HG03175 (cell line): ENCODE measurements at regions not wholly inside any gene's neighbourhood (a gene's known extent, or its start where the extent isn't known, plus 50 kb on each side); places are given as distances from the start of the nearest gene placed in this dataset.
"Not testable (repeated sequence)": the region's sequence is repeated elsewhere in the genome, so short reads cannot be mapped to it uniquely, and the experiment has no call there.

Experiments
- ATAC-seq: cut with Tn5 transposase; IDR thresholded peaks from one replicate; pipeline ENCODE4 v1.9.1; 2021; ENCODE audit warnings: mild to moderate bottlenecking, moderate library complexity; ENCODE audit not compliant: unreplicated experiment

GRCh38 chr4:148574066-148574465, 131.9 kb upstream of the NR3C2 start:
- no peak for ATAC-seq

- ATAC-seq = no peak
Measured at GRCh38 chr4:148573296-148573695, 131.1 kb upstream of the NR3C2 start.

GRCh38 chr4:148565801-148566200, 123.6 kb upstream of the NR3C2 start:
- ATAC-seq = no peak

GRCh38 chr4:148563684-148564083, 121.5 kb upstream of the NR3C2 start:
- no peak for ATAC-seq

GRCh38 chr4:148561467-148561866, 119.3 kb upstream of the NR3C2 start:
- ATAC-seq = no peak

GRCh38 chr4:148557793-148558192, 115.6 kb upstream of the NR3C2 start:
- no peak for ATAC-seq

- ATAC-seq = no peak
Measured at GRCh38 chr4:148550788-148551187, 108.6 kb upstream of the NR3C2 start.

- ATAC-seq = no peak
Measured at GRCh38 chr4:148542922-148543623, 100.9 kb upstream of the NR3C2 start.

- ATAC-seq = no peak
Measured at GRCh38 chr4:148540622-148541326, 98.6 kb upstream of the NR3C2 start.

- ATAC-seq = no peak
Measured at GRCh38 chr4:148539387-148539786, 97.2 kb upstream of the NR3C2 start.

- not testable (repeated sequence) for ATAC-seq
Measured at GRCh38 chr4:148533851-148534250, 91.6 kb upstream of the NR3C2 start.

- no peak for ATAC-seq
Measured at GRCh38 chr4:148530114-148530513, 87.9 kb upstream of the NR3C2 start.

GRCh38 chr4:148527571-148527970, 85.4 kb upstream of the NR3C2 start:
- ATAC-seq = no peak

- ATAC-seq = no peak
Measured at GRCh38 chr4:148522995-148523394, 80.8 kb upstream of the NR3C2 start.

GRCh38 chr4:148515248-148515647, 73.0 kb upstream of the NR3C2 start:
- ATAC-seq = no peak

GRCh38 chr4:148514581-148514980, 72.4 kb upstream of the NR3C2 start:
- no peak for ATAC-seq

- ATAC-seq = no peak
Measured at GRCh38 chr4:148514041-148514440, 71.8 kb upstream of the NR3C2 start.

GRCh38 chr4:148510211-148510610, 68.0 kb upstream of the NR3C2 start:
- no peak for ATAC-seq

- no peak for ATAC-seq
Measured at GRCh38 chr4:148503681-148504080, 61.5 kb upstream of the NR3C2 start.

- no peak for ATAC-seq
Measured at GRCh38 chr4:148497258-148497657, 55.0 kb upstream of the NR3C2 start.

GRCh38 chr4:148495463-148495862, 53.2 kb upstream of the NR3C2 start:
- no peak for ATAC-seq
